Liver (tissue), 8 donors: ENCODE measurements at regions not wholly inside any gene's neighbourhood (a gene's known extent, or its start where the extent isn't known, plus 50 kb on each side); places are given as distances from the start of the nearest gene placed in this dataset.
A peak's percentile ranks its signal among the peaks of the same experiment; 100 is the strongest.

Source experiments
- DNase-seq: peaks from one replicate; pipeline ENCODE4 v3.0.0-alpha.2; 2017; ENCODE audit warnings: low spot score
- H3K27ac ChIP-seq, 2 donors: one replicate each; pipeline ENCODE4 v1.7.0; 2013; ENCODE audit warnings: inconsistent platforms in 2 of 2, low read length in 2 of 2, control low read depth in 1 of 2, low read depth in 1 of 2, mild to moderate bottlenecking in 1 of 2
- H3K27me3 ChIP-seq, 4 donors: one replicate each; pipeline versions ENCODE4 v1.6.1 to v1.7.0; 2013; ENCODE audit warnings: low read length in 3 of 4, inconsistent platforms in 1 of 4, mild to moderate bottlenecking in 1 of 4, moderate library complexity in 1 of 4; ENCODE audit not compliant: control insufficient read depth in 4 of 4, insufficient read depth in 4 of 4
- H3K36me3 ChIP-seq, 4 donors: one replicate each; pipeline versions ENCODE4 v1.6.1 to v1.7.0; 2013; ENCODE audit warnings: low read length in 3 of 4, mild to moderate bottlenecking in 3 of 4, low read depth in 1 of 4, moderate library complexity in 1 of 4; ENCODE audit not compliant: control insufficient read depth in 4 of 4, insufficient read depth in 3 of 4
- H3K4me1 ChIP-seq, 4 donors: one replicate each; pipeline versions ENCODE4 v1.6.1 to v1.7.0; 2013; ENCODE audit warnings: low read length in 3 of 4, mild to moderate bottlenecking in 3 of 4, moderate library complexity in 1 of 4; ENCODE audit not compliant: control insufficient read depth in 4 of 4, insufficient read depth in 4 of 4
- H3K4me3 ChIP-seq, 3 donors: one replicate each; pipeline versions ENCODE4 v1.6.1 to v1.7.0; 2013; ENCODE audit warnings: low read length in 3 of 3, control low read depth in 1 of 3, low read depth in 1 of 3, mild to moderate bottlenecking in 1 of 3
- H3K9ac ChIP-seq, 2 donors: one replicate each; pipeline ENCODE4 v1.7.0; 2013; ENCODE audit warnings: low read length in 2 of 2, mild to moderate bottlenecking in 2 of 2, moderate library complexity in 2 of 2, control low read depth in 1 of 2, low read depth in 1 of 2
- H3K9me3 ChIP-seq, 4 donors: one replicate each; pipeline versions ENCODE4 v1.6.1 to v1.7.0; 2013; ENCODE audit warnings: low read length in 3 of 4; ENCODE audit not compliant: control insufficient read depth in 4 of 4
- ATF3 ChIP-seq: IDR thresholded peaks from 2 replicates; pipeline ENCODE4 v1.6.1; 2016; ENCODE audit warnings: antibody characterized with exemption
- EGR1 ChIP-seq, 2 donors: IDR thresholded peaks; 2 replicates each; pipeline ENCODE4 v1.6.1; 2016 to 2018; ENCODE audit warnings: antibody characterized with exemption in 2 of 2, low read depth in 2 of 2
- FOXA1 ChIP-seq: IDR thresholded peaks from 2 replicates; pipeline ENCODE4 v1.6.1; 2016; ENCODE audit warnings: antibody characterized with exemption
- FOXA2 ChIP-seq: IDR thresholded peaks from 2 replicates; pipeline ENCODE4 v1.6.1; 2016; ENCODE audit warnings: antibody characterized with exemption
- GABPA ChIP-seq, 2 donors: IDR thresholded peaks in 1 of 2; conservative IDR thresholded peaks in 1 of 2; 2 replicates each; pipeline ENCODE4 v1.6.1; 2016; ENCODE audit warnings: antibody characterized with exemption in 2 of 2, mild to moderate bottlenecking in 1 of 2, moderate library complexity in 1 of 2
- HNF4A ChIP-seq, 2 donors: conservative IDR thresholded peaks; 2 replicates each; pipeline ENCODE4 v1.6.1; 2016; ENCODE audit warnings: antibody characterized with exemption in 2 of 2, mild to moderate bottlenecking in 2 of 2
- HNF4G ChIP-seq: IDR thresholded peaks from 2 replicates; pipeline ENCODE4 v1.6.1; 2016; ENCODE audit warnings: antibody characterized with exemption
- JUND ChIP-seq, 2 donors: IDR thresholded peaks; 2 replicates each; pipeline ENCODE4 v1.6.1; 2016; ENCODE audit warnings: antibody characterized with exemption in 2 of 2
- NR2F2 ChIP-seq: IDR thresholded peaks from 2 replicates; pipeline ENCODE4 v1.6.1; 2016; ENCODE audit warnings: antibody characterized with exemption
- RAD21 ChIP-seq, 2 donors: IDR thresholded peaks; 2 replicates each; pipeline ENCODE4 v1.6.1; 2016; ENCODE audit warnings: antibody characterized with exemption in 2 of 2, mild to moderate bottlenecking in 2 of 2
- RXRA ChIP-seq, 2 donors: IDR thresholded peaks; 2 replicates each; pipeline ENCODE4 v1.6.1; 2017 to 2018; ENCODE audit warnings: antibody characterized with exemption in 2 of 2, mild to moderate bottlenecking in 1 of 2
- SP1 ChIP-seq: IDR thresholded peaks from 2 replicates; pipeline ENCODE4 v1.6.1; 2018; ENCODE audit warnings: antibody characterized with exemption, mild to moderate bottlenecking
- TAF1 ChIP-seq: conservative IDR thresholded peaks from 2 replicates; pipeline ENCODE4 v1.6.1; 2016; ENCODE audit warnings: antibody characterized with exemption, mild to moderate bottlenecking
- YY1 ChIP-seq: IDR thresholded peaks from 2 replicates; pipeline ENCODE4 v1.6.1; 2016; ENCODE audit warnings: antibody characterized with exemption, mild to moderate bottlenecking
- WGBS: extraction: QIAGEN DNeasy Blood & Tissue Kit; methylation state at CpG from one replicate; pipeline ENCODE4 v1.1.7; 2013; 5-methylcytosine and 5-hydroxymethylcytosine counted together
- TF ChIP-seq, protein P1 (sequence below): IDR thresholded peaks from 2 replicates; pipeline ENCODE4 v1.6.1; 2016; ENCODE audit warnings: antibody characterized with exemption
- TF ChIP-seq, protein P2 (sequence below): fragments of 150-350 bp; IDR thresholded peaks from 2 replicates; pipeline ENCODE4 v1.5.1; 2017; ENCODE audit warnings: improper control_type of control experiment, low read depth, low read length; ENCODE audit not compliant: missing input control
- TF ChIP-seq, protein P3 (sequence below): IDR thresholded peaks from 2 replicates; pipeline ENCODE4 v1.6.1; 2016; ENCODE audit warnings: antibody characterized with exemption, mild to moderate bottlenecking
- TF ChIP-seq, protein P4 (sequence below): IDR thresholded peaks from 2 replicates; pipeline ENCODE4 v1.6.1; 2016; ENCODE audit warnings: antibody characterized with exemption
- donor health status: healthy.
- donor health status: healthy.
- donor health status: healthy.
- donor health status: healthy.
- donor health status: healthy.

GRCh38 chr11:129308241-129308865, 67.3 kb upstream of the BARX2 start:
- Histone ChIP-seq H3K9ac (no peak overlapping the region), H3K4me1 (peaks cover 3 to 20% (median 17%) of the 10 kb centered on the region in 4 donors), H3K27me3 (no peaks in the 10 kb centered on the region), H3K36me3 (no peaks in the 10 kb centered on the region), H3K4me3 (peak overlapping the region in 1 of 3 donors; percentile 36), H3K27ac (peak overlapping the region; percentile 1 to 2), H3K9me3 (no peaks in the 10 kb centered on the region)
- no peak for DNase-seq
- WGBS = 49% methylated on average over 8 of the region's 8 CpGs
- peak; percentile 56 to 69 for TF ChIP-seq RXRA (IDR thresholded peaks at IDR 0.05)
- TF ChIP-seq, protein P1, sequence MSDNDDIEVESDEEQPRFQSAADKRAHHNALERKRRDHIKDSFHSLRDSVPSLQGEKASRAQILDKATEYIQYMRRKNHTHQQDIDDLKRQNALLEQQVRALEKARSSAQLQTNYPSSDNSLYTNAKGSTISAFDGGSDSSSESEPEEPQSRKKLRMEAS = no peak
- TF ChIP-seq, protein P2, sequence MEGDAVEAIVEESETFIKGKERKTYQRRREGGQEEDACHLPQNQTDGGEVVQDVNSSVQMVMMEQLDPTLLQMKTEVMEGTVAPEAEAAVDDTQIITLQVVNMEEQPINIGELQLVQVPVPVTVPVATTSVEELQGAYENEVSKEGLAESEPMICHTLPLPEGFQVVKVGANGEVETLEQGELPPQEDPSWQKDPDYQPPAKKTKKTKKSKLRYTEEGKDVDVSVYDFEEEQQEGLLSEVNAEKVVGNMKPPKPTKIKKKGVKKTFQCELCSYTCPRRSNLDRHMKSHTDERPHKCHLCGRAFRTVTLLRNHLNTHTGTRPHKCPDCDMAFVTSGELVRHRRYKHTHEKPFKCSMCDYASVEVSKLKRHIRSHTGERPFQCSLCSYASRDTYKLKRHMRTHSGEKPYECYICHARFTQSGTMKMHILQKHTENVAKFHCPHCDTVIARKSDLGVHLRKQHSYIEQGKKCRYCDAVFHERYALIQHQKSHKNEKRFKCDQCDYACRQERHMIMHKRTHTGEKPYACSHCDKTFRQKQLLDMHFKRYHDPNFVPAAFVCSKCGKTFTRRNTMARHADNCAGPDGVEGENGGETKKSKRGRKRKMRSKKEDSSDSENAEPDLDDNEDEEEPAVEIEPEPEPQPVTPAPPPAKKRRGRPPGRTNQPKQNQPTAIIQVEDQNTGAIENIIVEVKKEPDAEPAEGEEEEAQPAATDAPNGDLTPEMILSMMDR = no peak
- peak; percentile 10 for TF ChIP-seq YY1
- TF ChIP-seq, protein P3, sequence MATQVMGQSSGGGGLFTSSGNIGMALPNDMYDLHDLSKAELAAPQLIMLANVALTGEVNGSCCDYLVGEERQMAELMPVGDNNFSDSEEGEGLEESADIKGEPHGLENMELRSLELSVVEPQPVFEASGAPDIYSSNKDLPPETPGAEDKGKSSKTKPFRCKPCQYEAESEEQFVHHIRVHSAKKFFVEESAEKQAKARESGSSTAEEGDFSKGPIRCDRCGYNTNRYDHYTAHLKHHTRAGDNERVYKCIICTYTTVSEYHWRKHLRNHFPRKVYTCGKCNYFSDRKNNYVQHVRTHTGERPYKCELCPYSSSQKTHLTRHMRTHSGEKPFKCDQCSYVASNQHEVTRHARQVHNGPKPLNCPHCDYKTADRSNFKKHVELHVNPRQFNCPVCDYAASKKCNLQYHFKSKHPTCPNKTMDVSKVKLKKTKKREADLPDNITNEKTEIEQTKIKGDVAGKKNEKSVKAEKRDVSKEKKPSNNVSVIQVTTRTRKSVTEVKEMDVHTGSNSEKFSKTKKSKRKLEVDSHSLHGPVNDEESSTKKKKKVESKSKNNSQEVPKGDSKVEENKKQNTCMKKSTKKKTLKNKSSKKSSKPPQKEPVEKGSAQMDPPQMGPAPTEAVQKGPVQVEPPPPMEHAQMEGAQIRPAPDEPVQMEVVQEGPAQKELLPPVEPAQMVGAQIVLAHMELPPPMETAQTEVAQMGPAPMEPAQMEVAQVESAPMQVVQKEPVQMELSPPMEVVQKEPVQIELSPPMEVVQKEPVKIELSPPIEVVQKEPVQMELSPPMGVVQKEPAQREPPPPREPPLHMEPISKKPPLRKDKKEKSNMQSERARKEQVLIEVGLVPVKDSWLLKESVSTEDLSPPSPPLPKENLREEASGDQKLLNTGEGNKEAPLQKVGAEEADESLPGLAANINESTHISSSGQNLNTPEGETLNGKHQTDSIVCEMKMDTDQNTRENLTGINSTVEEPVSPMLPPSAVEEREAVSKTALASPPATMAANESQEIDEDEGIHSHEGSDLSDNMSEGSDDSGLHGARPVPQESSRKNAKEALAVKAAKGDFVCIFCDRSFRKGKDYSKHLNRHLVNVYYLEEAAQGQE = no peak
- TF ChIP-seq EGR1 (IDR thresholded peaks at IDR 0.05; ENCODE audit: low read depth in 2 of 2) = no peak
- TF ChIP-seq, protein P4, sequence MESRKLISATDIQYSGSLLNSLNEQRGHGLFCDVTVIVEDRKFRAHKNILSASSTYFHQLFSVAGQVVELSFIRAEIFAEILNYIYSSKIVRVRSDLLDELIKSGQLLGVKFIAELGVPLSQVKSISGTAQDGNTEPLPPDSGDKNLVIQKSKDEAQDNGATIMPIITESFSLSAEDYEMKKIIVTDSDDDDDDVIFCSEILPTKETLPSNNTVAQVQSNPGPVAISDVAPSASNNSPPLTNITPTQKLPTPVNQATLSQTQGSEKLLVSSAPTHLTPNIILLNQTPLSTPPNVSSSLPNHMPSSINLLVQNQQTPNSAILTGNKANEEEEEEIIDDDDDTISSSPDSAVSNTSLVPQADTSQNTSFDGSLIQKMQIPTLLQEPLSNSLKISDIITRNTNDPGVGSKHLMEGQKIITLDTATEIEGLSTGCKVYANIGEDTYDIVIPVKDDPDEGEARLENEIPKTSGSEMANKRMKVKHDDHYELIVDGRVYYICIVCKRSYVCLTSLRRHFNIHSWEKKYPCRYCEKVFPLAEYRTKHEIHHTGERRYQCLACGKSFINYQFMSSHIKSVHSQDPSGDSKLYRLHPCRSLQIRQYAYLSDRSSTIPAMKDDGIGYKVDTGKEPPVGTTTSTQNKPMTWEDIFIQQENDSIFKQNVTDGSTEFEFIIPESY = no peak
- TF ChIP-seq ATF3 = no peak
- TF ChIP-seq TAF1 = no peak
- no peak for TF ChIP-seq JUND (IDR thresholded peaks at IDR 0.05)
- peak in 1 of 2 donors; percentile 3 for TF ChIP-seq RAD21 (IDR thresholded peaks at IDR 0.05)
- TF ChIP-seq HNF4A (conservative IDR thresholded peaks at IDR 0.05) = peak; percentile 76 to 82
- TF ChIP-seq NR2F2 = no peak
- TF ChIP-seq FOXA2 = no peak
- peak; percentile 52 for TF ChIP-seq SP1
- no peak for TF ChIP-seq FOXA1
- no peak for TF ChIP-seq GABPA (IDR thresholded peaks at IDR 0.05 in 1 of 2, conservative IDR thresholded peaks at IDR 0.05 in 1 of 2)
- TF ChIP-seq HNF4G = peak; percentile 27
